Calu3 (cell line): ENCODE measurements at regions not wholly inside any gene's neighbourhood (a gene's known extent, or its start where the extent isn't known, plus 50 kb on each side); places are given as distances from the start of the nearest gene placed in this dataset.

Source experiments
- BruUV-seq: library from RNA; stranded (reverse); fragments of 400-500 nt; replicated peaks from 2 replicates; lab custom pipeline; 2021; lab: Mats Ljungman, UMichigan
- CTCF ChIA-PET: fragments of 300-600 bp; sonication (Branson Sonifier 250); formaldehyde crosslinking; loops from one replicate; lab custom pipeline; 2022; ENCODE audit warnings: antibody characterized with exemption; lab: Charles Lee
- DNase-seq: peaks from one replicate; pipeline ENCODE4 v3.0.0; 2022
- H3K27ac Mint-ChIP-seq: one replicate; pipeline ENCODE4 v1.8.0; 2022; ENCODE audit warnings: mixed read lengths; ENCODE audit not compliant: unreplicated experiment
- H3K27me3 Mint-ChIP-seq: one replicate; pipeline ENCODE4 v1.8.0; 2022; ENCODE audit warnings: mixed read lengths; ENCODE audit not compliant: unreplicated experiment
- H3K36me3 Mint-ChIP-seq: one replicate; pipeline ENCODE4 v1.8.0; 2022; ENCODE audit warnings: mild to moderate bottlenecking, moderate library complexity, mixed read lengths; ENCODE audit not compliant: insufficient read depth, unreplicated experiment
- H3K4me1 Mint-ChIP-seq: one replicate; pipeline ENCODE4 v1.8.0; 2022; ENCODE audit warnings: mild to moderate bottlenecking, low read depth, mixed read lengths; ENCODE audit not compliant: unreplicated experiment
- H3K4me3 Mint-ChIP-seq: one replicate; pipeline ENCODE4 v1.8.0; 2022; ENCODE audit warnings: mild to moderate bottlenecking, low read depth, moderate library complexity, mixed read lengths; ENCODE audit not compliant: unreplicated experiment
- H3K9me3 Mint-ChIP-seq: one replicate; pipeline ENCODE4 v1.8.0; 2022; ENCODE audit warnings: low read depth, mixed read lengths; ENCODE audit not compliant: unreplicated experiment
- intact Hi-C: fragments of 100-400 bp; cut with micrococcal nuclease; formaldehyde crosslinking; loops from one replicate; pipeline ENCODE4 v1.10.0; 2022; ENCODE audit not compliant: unreplicated experiment
- TF ChIP-seq, protein P1 (sequence below): fragments of 200-600 bp; IDR thresholded peaks from one replicate; pipeline ENCODE4 v1.8.0; 2022; ENCODE audit warnings: antibody characterized with exemption; ENCODE audit not compliant: unreplicated experiment

DNA sequence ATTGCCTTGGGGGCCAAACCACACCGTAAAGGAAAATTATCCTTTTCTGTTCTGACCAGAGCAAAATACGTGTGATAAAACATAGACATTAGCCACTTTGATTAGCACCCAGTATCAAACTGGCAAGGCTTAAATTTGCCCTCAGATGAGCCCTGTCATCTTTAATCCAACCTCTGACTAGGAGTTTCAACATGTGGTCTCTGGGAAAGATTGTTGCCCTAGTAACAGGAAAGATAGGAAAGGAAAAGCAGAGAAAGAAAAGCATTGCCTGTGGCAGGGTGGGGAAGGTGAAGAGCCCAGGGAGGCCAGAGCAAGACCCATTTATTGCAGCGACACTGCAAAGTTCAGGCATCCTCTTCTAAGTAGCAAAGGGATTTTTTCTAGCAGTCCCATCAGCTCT lies 181.5 kb upstream of the SCN7A start:
- no TSS peak for BruUV-seq
- DNase-seq: no peak
- Mint-ChIP-seq H3K4me1 (no peaks in the 10 kb centered on the region), H3K27me3 (no peaks in the 10 kb centered on the region), H3K9me3 (peaks cover 2% of the 10 kb centered on the region), H3K36me3 (no peaks in the 10 kb centered on the region), H3K27ac (no peak overlapping the region), H3K4me3 (no peak overlapping the region)
- CTCF ChIA-PET: no interaction called here
- intact Hi-C loops: no loop called here
- TF ChIP-seq, protein P1, sequence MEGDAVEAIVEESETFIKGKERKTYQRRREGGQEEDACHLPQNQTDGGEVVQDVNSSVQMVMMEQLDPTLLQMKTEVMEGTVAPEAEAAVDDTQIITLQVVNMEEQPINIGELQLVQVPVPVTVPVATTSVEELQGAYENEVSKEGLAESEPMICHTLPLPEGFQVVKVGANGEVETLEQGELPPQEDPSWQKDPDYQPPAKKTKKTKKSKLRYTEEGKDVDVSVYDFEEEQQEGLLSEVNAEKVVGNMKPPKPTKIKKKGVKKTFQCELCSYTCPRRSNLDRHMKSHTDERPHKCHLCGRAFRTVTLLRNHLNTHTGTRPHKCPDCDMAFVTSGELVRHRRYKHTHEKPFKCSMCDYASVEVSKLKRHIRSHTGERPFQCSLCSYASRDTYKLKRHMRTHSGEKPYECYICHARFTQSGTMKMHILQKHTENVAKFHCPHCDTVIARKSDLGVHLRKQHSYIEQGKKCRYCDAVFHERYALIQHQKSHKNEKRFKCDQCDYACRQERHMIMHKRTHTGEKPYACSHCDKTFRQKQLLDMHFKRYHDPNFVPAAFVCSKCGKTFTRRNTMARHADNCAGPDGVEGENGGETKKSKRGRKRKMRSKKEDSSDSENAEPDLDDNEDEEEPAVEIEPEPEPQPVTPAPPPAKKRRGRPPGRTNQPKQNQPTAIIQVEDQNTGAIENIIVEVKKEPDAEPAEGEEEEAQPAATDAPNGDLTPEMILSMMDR: no peak

DNA sequence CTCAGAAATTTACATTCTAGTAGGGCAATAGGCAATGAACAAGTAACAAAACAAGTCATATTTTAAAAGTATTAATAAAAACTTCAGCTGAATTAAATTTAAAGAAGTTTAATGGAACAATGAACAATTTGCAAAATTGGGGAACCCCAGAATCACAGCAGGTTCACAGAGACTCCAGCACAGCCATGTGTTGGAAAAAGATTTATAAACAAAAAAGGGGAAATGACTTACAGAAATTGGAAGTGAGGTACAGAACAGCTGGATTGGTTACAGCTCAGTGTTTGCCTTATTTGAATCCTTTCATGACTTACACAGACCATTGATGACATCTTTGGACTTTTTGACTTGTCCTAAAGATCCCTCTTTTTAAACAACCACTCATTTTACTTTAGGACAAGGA lies 179.9 kb upstream of the SCN7A start:
- CTCF ChIA-PET: interaction anchor here (0.6 kb wide), 1 partner anchor 869 kb away, joined by 3 read pairs; no protein-coding TSS in a partner anchor
- no TSS peak for BruUV-seq
- TF ChIP-seq, protein P1: no peak
- Mint-ChIP-seq H3K27me3 (no peaks in the 10 kb centered on the region), H3K4me1 (no peaks in the 10 kb centered on the region), H3K36me3 (no peaks in the 10 kb centered on the region), H3K9me3 (no peaks in the 10 kb centered on the region), H3K27ac (no peak overlapping the region), H3K4me3 (no peak overlapping the region)
- no peak for DNase-seq
- intact Hi-C loops: no loop called here

DNA sequence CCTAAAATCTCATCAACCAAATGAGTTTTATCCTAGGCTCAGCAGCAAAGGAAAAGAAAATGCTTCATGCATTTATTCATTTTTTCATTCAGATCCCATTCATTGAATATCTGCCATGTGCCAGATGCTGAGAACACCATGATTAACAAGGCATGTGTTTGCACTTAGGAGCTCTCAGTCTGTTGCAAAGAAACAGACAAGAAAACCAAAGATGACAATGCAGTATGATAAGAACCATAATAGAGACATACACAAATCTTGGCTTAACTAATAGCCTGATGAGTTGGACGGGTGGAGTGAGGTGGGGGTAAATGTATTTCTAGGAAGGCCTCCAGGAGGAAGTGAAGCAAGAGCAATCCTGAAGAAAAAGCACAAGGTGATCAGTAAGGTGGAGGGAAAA lies 177.8 kb upstream of the SCN7A start:
- TF ChIP-seq, protein P1: no peak
- Mint-ChIP-seq H3K4me1 (no peaks in the 10 kb centered on the region), H3K27me3 (no peaks in the 10 kb centered on the region), H3K9me3 (no peaks in the 10 kb centered on the region), H3K36me3 (no peaks in the 10 kb centered on the region), H3K4me3 (no peak overlapping the region), H3K27ac (no peak overlapping the region)
- no peak for DNase-seq
- CTCF ChIA-PET: no interaction called here
- BruUV-seq: no TSS peak
- intact Hi-C loops: no loop called here

DNA sequence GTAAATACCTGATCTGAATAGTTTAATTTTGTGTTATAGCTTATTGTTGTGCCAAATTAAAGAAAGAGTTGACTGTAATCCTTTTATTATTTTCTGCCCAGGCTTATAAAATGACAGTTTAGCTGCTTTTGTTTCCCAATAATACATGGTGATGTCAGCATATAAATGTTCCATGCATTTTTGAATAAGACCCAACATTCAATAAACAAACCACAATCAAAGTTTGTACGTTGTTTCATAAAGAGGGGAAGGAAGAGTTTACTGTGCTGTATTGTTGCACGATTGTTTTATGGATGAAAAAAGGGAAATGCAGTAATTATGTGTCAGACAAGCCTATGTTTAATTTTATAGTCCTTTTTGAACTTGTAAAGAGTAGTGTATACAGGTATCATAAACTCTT lies 177.2 kb upstream of the SCN7A start:
- intact Hi-C loops: no loop called here
- H3K27ac Mint-ChIP-seq: no peak overlapping the region
- no peak overlapping the region for H3K4me3 Mint-ChIP-seq
- no peak for DNase-seq
- TF ChIP-seq, protein P1: no peak
- H3K27me3 Mint-ChIP-seq: no peaks in the 10 kb centered on the region
- CTCF ChIA-PET: no interaction called here
- no peaks in the 10 kb centered on the region for H3K9me3 Mint-ChIP-seq
- BruUV-seq: no TSS peak
- no peaks in the 10 kb centered on the region for H3K4me1 Mint-ChIP-seq
- H3K36me3 Mint-ChIP-seq: no peaks in the 10 kb centered on the region
